IPS-NIHi11 (cell line): ENCODE measurements at regions not wholly inside any gene's neighbourhood (a gene's known extent, or its start where the extent isn't known, plus 50 kb on each side); places are given as distances from the start of the nearest gene placed in this dataset.

ENCODE experiments used
- DNase-seq: peaks from one replicate; pipeline ENCODE4 v3.0.0; 2012; ENCODE audit warnings: mixed read lengths, low spot score

DNA sequence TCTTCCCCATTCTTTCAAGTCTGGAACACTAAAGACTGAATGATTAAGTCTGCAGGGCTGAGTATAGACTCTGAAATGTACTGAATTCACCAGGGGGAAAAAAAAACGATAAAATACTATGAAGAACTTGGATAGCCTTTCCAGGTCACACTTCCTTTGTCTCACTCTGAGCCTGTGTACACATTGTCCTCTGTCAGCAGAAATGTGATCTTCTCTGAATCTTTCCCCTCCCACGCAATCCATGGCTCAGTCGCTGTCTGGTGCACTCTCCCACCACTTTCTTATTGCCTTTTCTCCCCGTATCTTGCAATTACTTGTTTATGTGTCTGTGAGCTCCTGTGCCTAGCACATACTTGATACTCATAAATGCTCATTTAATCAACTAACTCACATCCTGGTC is 212.6 kb upstream of the RSPO3 start:
- peak; percentile 9 for DNase-seq

GRCh38 chr6:126907312-126907711 is 211.2 kb upstream of the RSPO3 start:
- DNase-seq, result no peak

DNA sequence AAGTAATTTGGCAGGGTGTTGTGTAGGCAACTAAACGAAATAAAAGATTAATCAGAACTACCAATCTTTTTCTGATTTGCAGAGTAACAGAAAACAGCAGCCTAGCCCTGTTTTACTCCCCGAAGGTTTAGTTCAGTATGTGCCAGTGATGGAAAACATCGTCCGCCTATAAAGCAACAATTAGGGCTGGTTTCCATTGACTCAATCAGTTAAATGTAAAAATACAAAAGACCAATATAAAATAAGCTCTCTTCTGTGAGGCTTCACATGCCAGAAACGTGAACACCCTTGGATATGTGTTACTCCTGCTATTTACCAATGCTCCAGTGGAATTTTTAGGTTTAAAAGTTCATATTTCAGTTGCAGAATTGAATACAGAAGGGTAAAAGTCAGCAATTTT is 210.5 kb upstream of the RSPO3 start:
- no peak for DNase-seq

- DNase-seq, result no peak
Observed at GRCh38 chr6:126909493-126909892, 209.0 kb upstream of the RSPO3 start.

- no peak for DNase-seq
Observed at GRCh38 chr6:126913651-126914050, 204.8 kb upstream of the RSPO3 start.

DNA sequence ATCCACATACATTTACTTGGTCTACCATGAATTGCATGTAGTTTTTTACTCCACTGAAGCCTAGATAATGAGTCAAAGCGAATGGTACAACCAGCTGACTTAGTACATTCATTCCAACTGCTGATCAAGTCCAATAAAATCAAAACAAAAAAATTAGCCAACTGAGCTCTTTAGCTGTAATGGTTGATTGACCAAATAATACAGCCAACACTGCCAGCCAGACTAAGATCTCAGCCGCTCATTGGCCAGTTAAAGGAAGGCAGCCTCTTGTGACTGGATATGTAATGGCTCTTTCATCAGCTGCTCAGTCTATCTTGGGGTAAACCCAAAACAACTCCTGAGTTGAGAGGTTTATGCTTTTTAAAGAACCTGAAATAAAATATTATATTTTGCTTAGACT is 204.3 kb upstream of the RSPO3 start:
- no peak for DNase-seq

GRCh38 chr6:126914801-126915200 is 203.7 kb upstream of the RSPO3 start:
- no peak for DNase-seq

- DNase-seq, result no peak
Observed at GRCh38 chr6:126919947-126920346, 198.5 kb upstream of the RSPO3 start.

DNA sequence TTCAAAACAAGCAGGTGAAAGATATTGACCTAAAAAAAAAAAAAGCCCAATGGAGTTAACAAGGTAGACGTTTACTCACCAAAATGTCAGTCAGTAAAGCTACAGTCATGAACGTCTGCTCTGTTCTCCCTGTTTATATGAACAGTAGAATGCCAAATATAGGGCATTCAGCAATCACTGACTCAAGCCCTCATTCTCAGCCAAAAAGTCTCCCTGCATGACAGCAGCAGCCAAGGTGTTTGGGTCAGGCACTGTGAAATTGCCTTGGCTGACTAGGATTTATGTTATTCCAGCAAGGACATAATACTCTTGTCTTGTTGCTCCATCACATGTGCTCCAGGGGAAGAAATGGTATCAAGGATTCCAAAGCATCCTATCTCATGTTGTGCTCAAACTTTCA is 194.7 kb upstream of the RSPO3 start:
- no peak for DNase-seq

DNA sequence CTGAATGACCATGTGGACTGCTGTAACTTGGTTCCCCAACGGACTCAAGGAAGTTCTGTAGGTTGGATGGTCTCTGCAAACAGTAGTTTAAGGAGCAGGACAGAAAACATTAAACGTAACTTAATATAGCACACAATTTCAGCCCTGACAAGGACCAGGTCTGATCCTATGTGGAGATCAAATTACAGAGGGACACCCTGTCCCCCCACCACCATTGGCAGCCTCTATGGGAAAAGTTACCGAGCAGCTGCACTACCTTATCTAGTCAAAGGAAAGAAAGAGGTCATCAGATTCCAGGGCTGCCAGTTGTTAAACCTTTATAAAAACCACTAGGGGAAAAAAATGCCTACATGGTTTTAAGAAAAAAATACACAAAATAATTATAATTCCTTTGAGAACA is 191.5 kb upstream of the RSPO3 start:
- peak; percentile 14 for DNase-seq

DNA sequence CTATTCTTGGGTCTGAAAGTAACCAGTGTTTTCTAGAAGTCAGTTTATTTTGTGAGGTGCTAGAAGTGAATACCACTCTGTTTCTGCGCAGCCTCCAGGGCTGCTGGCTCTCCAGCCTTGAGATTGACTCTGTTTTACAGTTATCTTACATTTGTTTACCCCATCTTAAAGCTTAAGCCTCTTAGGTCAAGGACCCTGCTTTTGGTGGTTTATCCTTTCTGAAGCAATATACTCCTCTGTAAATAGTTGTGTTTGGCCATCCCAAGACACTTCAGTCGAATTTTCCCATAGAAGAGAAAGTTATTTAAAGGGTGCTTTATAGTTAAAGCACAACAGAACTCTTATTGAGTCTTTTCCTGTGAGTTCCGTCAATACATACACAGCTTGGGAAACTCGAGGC is 190.6 kb upstream of the RSPO3 start:
- no peak for DNase-seq

GRCh38 chr6:126937426-126937825 is 181.0 kb upstream of the RSPO3 start:
- DNase-seq, result no peak

- no peak for DNase-seq
Observed at GRCh38 chr6:126939784-126940183, 178.7 kb upstream of the RSPO3 start.

DNA sequence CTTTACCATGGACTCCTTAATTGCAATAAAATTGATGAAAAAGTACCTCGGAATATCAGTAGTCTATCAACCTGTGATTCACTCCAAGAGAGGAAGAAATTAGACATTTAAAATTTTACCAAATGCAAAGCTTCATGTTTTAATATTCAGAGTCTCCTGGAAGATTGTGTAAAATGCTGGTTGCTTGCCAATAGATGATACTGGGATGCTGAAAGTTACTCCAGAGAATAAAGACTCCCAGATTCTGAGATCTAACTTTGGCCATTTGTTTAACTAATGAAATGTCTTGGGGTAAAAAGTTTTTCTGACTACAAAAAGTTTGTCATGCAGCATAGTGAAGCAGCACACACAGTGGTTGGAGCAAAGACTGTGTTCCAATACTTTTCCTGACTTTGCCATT is 176.7 kb upstream of the RSPO3 start:
- DNase-seq, result no peak

DNA sequence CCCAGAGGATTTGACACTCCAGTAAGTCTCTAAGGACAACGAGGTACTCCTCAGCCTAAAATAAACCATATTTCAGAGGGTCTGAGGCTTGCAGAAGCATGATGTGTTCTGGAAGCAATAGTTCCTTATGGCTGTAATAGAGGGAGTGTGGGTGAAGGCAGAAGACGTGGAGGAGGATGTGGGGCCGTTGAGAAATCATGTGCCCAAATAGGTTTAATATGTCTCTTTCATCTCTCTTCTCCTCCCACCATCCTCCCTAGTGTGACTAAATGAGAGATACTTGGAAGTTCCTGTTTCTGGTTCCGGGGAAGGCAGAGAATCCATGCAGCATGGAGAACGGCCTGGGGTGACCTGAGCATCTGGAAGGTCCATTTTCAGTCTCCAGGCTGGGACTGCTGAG is 174.0 kb upstream of the RSPO3 start:
- no peak for DNase-seq

GRCh38 chr6:126945150-126945685 is 173.3 kb upstream of the RSPO3 start:
- no peak for DNase-seq

DNA sequence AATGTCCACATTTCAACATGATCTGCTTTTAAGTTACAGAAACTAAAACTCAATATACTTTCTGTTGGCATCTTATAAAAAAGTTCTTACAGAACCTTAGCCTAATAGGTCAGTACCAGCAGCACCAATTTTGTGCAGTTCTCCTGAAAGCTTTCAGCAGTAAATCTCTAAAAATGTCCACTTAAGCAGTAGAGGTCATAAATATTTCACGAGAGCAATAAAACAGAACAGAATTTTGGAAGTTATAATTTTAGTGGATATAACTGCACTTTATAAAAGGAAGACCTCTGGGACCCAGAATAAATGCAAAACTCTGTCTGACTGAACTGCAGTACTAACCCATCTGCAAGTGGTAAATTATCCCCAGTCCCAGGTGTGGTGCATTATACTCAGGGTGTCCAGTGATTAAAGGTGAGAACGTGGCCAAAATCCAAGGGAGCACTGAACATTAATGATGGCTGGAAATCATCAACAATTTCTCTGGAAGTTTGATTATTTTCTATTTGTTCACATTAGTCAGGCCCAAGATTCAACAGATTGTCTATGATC is 172.6 kb upstream of the RSPO3 start:
- DNase-seq, result no peak

DNA sequence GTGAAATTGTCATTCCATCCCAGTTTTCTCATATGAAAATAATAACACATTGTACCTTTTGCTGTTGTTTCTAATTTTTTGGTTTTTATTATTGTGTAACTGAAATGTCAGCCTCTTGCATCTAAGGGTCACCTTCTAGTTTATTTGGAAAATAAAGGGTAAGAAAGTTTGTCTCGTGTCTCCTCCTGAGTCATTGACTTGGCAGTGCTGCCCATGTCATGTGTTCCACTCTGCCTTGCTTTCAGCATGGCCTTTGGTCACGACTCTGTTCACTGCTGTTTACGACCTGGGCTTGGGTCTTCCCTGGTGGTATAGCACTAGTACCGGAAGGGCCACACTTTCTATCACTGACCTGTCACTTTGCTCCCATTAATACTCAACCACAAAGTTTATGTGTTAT is 171.4 kb upstream of the RSPO3 start:
- DNase-seq, result no peak

DNA sequence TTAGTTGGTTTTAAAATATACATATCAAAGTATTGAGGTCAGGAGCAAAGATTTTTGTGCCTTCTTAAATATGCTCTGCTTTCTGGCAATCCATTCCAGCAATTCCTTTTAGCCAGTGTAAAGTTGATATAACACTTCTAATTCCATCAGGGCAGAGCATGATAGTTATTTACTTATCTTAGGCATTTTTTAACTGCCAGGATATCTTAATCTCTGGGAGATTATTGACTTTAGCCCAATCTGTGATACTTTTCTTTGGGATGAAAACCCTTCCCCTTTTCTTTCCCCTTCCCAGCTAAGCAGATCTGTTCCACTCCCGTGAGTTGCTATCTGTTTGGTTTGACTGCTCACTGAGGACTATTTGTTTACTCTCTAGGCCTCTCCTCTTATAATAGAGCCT is 168.7 kb upstream of the RSPO3 start:
- DNase-seq, result no peak

DNA sequence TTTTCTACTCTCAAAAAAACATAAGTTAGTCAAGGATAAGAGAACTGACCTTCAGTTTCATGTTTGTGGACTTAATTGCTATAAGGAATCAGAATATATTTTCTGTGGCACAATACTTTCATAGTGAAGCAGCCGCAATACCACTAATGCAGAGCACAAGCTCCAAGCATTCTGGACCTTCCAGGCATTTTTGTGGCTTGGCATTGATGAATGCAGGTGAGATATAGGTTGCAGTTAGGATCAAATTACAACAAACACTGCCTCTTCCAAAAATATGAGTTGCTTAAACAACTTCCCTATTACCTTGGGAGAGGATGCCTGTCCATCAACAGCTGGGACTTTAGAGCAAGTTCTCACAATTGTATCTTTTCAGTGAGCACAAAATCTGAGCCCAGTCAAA is 162.8 kb upstream of the RSPO3 start:
- DNase-seq, result peak; percentile 6

DNA sequence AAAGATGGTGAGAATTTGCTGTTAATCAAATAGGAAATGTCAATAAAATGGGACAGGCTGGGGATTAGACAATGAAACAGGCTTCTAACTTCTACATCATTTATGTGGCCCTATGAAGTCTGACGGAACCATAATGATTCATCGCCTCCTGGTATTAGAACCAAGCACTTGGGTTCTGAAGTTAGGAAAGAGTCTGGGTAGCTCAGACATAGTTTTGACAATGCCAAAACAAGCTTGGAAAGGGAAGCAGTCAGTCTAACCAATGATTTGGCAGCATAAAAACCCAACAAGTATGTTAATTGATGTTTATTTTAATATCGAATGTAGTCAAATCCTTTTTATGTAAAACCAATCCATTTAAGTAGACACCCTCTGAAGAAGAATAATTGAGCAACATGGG is 160.8 kb upstream of the RSPO3 start:
- DNase-seq, result no peak

GRCh38 chr6:126959765-126960164 is 158.7 kb upstream of the RSPO3 start:
- DNase-seq, result no peak

- no peak for DNase-seq
Observed at GRCh38 chr6:126963077-126963809, 155.2 kb upstream of the RSPO3 start.
